ENCODE measurements at regions not wholly inside any gene's neighbourhood (a gene's known extent, or its start where the extent isn't known, plus 50 kb on each side); places are given as distances from the start of the nearest gene placed in this dataset.

GRCh38 chr2:226020956-226021355 lies 621.4 kb downstream of the NYAP2 start:
- DNase-seq (ENCODE audit: low read depth), result no peak
- no peak overlapping the region for H3K4me3 ChIP-seq (ENCODE audit: low read depth, low read length)

GRCh38 chr2:226020176-226020575 lies 620.7 kb downstream of the NYAP2 start:
- no peak for DNase-seq (ENCODE audit: low read depth)

GRCh38 chr2:226018641-226019040 lies 619.1 kb downstream of the NYAP2 start:
- H3K4me3 ChIP-seq (ENCODE audit: low read depth, low read length), result no peak overlapping the region
- DNase-seq (ENCODE audit: low read depth), result no peak

More at GRCh38 chr2:226020176-226020575, 620.7 kb downstream of the NYAP2 start:
- H3K4me3 ChIP-seq (ENCODE audit: low read depth, low read length), result no peak overlapping the region

GRCh38 chr2:226017537-226017936 lies 618.0 kb downstream of the NYAP2 start:
- no peak overlapping the region for H3K4me3 ChIP-seq (ENCODE audit: low read depth, low read length)
- no peak for DNase-seq (ENCODE audit: low read depth)

GRCh38 chr2:226017107-226017506 lies 617.6 kb downstream of the NYAP2 start:
- no peak overlapping the region for H3K4me3 ChIP-seq (ENCODE audit: low read depth, low read length)
- DNase-seq (ENCODE audit: low read depth), result no peak

- H3K4me3 ChIP-seq (ENCODE audit: low read depth, low read length), result no peak overlapping the region
- no peak for DNase-seq (ENCODE audit: low read depth)
These were observed 612.4 kb downstream of the NYAP2 start for GRCh38 chr2:226011716-226012450.

- peak; percentile 66 for DNase-seq (ENCODE audit: low read depth)
- H3K4me3 ChIP-seq (ENCODE audit: low read depth, low read length), result no peak overlapping the region
These were observed 602.9 kb downstream of the NYAP2 start for GRCh38 chr2:226002438-226002837.

- DNase-seq (ENCODE audit: low read depth), result no peak
- H3K4me3 ChIP-seq (ENCODE audit: low read depth, low read length), result no peak overlapping the region
These were observed 602.2 kb downstream of the NYAP2 start for GRCh38 chr2:226001716-226002115.

GRCh38 chr2:225999692-226000091 lies 600.2 kb downstream of the NYAP2 start:
- H3K4me3 ChIP-seq (ENCODE audit: low read depth, low read length), result no peak overlapping the region
- DNase-seq (ENCODE audit: low read depth), result no peak

GRCh38 chr2:225998653-225999052 lies 599.1 kb downstream of the NYAP2 start:
- no peak overlapping the region for H3K4me3 ChIP-seq (ENCODE audit: low read depth, low read length)
- DNase-seq (ENCODE audit: low read depth), result no peak

GRCh38 chr2:225998116-225998515 lies 598.6 kb downstream of the NYAP2 start:
- no peak for DNase-seq (ENCODE audit: low read depth)
- no peak overlapping the region for H3K4me3 ChIP-seq (ENCODE audit: low read depth, low read length)

GRCh38 chr2:225996462-225996828 lies 596.9 kb downstream of the NYAP2 start:
- no peak for DNase-seq (ENCODE audit: low read depth)
- no peak overlapping the region for H3K4me3 ChIP-seq (ENCODE audit: low read depth, low read length)

- no peak for DNase-seq (ENCODE audit: low read depth)
- H3K4me3 ChIP-seq (ENCODE audit: low read depth, low read length), result no peak overlapping the region
These were observed 596.4 kb downstream of the NYAP2 start for GRCh38 chr2:225995796-225996461.

GRCh38 chr2:225994748-225995405 lies 595.4 kb downstream of the NYAP2 start:
- DNase-seq (ENCODE audit: low read depth), result no peak
- no peak overlapping the region for H3K4me3 ChIP-seq (ENCODE audit: low read depth, low read length)

GRCh38 chr2:225993430-225993829 lies 593.9 kb downstream of the NYAP2 start:
- no peak for DNase-seq (ENCODE audit: low read depth)
- no peak overlapping the region for H3K4me3 ChIP-seq (ENCODE audit: low read depth, low read length)

GRCh38 chr2:225989809-225990208 lies 590.3 kb downstream of the NYAP2 start:
- no peak for DNase-seq (ENCODE audit: low read depth)
- H3K4me3 ChIP-seq (ENCODE audit: low read depth, low read length), result no peak overlapping the region

GRCh38 chr2:225980372-225980771 lies 580.9 kb downstream of the NYAP2 start:
- DNase-seq (ENCODE audit: low read depth), result no peak
- no peak overlapping the region for H3K4me3 ChIP-seq (ENCODE audit: low read depth, low read length)

- DNase-seq (ENCODE audit: low read depth), result no peak
- no peak overlapping the region for H3K4me3 ChIP-seq (ENCODE audit: low read depth, low read length)
These were observed 571.9 kb downstream of the NYAP2 start for GRCh38 chr2:225971433-225971832.

- H3K4me3 ChIP-seq (ENCODE audit: low read depth, low read length), result no peak overlapping the region
- DNase-seq (ENCODE audit: low read depth), result no peak
These were observed 549.4 kb downstream of the NYAP2 start for GRCh38 chr2:225948903-225949302.

- no peak overlapping the region for H3K4me3 ChIP-seq (ENCODE audit: low read depth, low read length)
- DNase-seq (ENCODE audit: low read depth), result no peak
These were observed 539.5 kb downstream of the NYAP2 start for GRCh38 chr2:225938991-225939390.
